H1 (cell line): ENCODE measurements at regions not wholly inside any gene's neighbourhood (a gene's known extent, or its start where the extent isn't known, plus 50 kb on each side); places are given as distances from the start of the nearest gene placed in this dataset.

Source experiments
- CREB1 ChIP-seq: IDR thresholded peaks from 2 replicates; pipeline ENCODE4 v1.6.1; 2012; ENCODE audit warnings: inconsistent platforms
- GABPA ChIP-seq: IDR thresholded peaks from 2 replicates; pipeline ENCODE4 v1.6.1; 2011; ENCODE audit warnings: mild to moderate bottlenecking, low read length, moderate library complexity, borderline replicate concordance; ENCODE audit not compliant: insufficient read depth
- POLR2A ChIP-seq, 2 experiments: IDR thresholded peaks; 1 replicate in 1 of 2; 2 replicates in 1 of 2; pipeline ENCODE4 v1.6.1; 2011; ENCODE audit warnings: low read depth in 2 of 2, low read length in 2 of 2, mild to moderate bottlenecking in 2 of 2; ENCODE audit errors: control extremely low read depth in 1 of 2
- POLR2AphosphoS5 ChIP-seq: IDR thresholded peaks from 2 replicates; pipeline ENCODE4 v1.6.1; 2011; ENCODE audit warnings: low read depth, low read length
- SIN3A ChIP-seq, 2 experiments: IDR thresholded peaks in 1 of 2; conservative IDR thresholded peaks in 1 of 2; 2 replicates each; pipeline ENCODE4 v1.6.1; 2011 to 2012; ENCODE audit warnings: low read length in 2 of 2, improper control_type of control experiment in 1 of 2, low read depth in 1 of 2, mild to moderate bottlenecking in 1 of 2
- SIX5 ChIP-seq: IDR thresholded peaks from 2 replicates; pipeline ENCODE4 v1.6.1; 2011; ENCODE audit warnings: mild to moderate bottlenecking, low read depth, low read length
- ZNF274 ChIP-seq: IDR thresholded peaks from 2 replicates; pipeline ENCODE4 v1.7.0; 2012; ENCODE audit warnings: low read length, borderline replicate concordance; ENCODE audit errors: extremely low read depth
- TF ChIP-seq, protein P1 (sequence below), 3 experiments: IDR thresholded peaks; 1 replicate in 2 of 3; 2 replicates in 1 of 3; pipeline versions ENCODE4 v1.5.1 to v1.6.1; 2011; ENCODE audit warnings: low read length in 3 of 3, mild to moderate bottlenecking in 3 of 3, inconsistent platforms in 2 of 3, low read depth in 1 of 3, moderate library complexity in 1 of 3; ENCODE audit not compliant: insufficient read depth in 1 of 3; ENCODE audit errors: control extremely low read depth in 1 of 3
- TF ChIP-seq, protein P2 (sequence below): IDR thresholded peaks from 2 replicates; pipeline ENCODE4 v1.6.1; 2012; ENCODE audit warnings: inconsistent platforms

DNA sequence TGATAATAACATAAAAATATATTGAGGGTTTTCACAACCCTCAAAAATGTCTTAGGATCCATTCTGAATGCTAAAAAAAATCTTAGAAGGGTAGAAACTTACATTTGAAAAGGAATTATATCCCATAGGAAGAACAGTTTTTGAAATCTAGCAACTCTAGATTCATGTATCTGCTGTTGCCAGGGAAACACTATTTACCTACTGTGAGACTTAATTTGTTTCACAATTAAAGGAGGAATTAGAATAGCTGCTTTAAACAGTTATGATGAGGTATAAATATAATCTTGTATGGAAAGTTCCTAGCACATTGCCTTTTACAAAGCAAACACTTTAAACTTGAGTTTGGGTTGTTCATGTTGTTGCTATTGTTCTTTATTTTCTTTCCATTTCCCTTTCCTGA lies 988.2 kb downstream of the SUCLG1 start:
- no peak for TF ChIP-seq CREB1
- no peak for TF ChIP-seq POLR2AphosphoS5
- no peak for TF ChIP-seq POLR2A (IDR thresholded peaks at IDR 0.05; ENCODE audit: control extremely low read depth in 1 of 2, low read depth in 2 of 2, low read length in 2 of 2)
- TF ChIP-seq, protein P1, sequence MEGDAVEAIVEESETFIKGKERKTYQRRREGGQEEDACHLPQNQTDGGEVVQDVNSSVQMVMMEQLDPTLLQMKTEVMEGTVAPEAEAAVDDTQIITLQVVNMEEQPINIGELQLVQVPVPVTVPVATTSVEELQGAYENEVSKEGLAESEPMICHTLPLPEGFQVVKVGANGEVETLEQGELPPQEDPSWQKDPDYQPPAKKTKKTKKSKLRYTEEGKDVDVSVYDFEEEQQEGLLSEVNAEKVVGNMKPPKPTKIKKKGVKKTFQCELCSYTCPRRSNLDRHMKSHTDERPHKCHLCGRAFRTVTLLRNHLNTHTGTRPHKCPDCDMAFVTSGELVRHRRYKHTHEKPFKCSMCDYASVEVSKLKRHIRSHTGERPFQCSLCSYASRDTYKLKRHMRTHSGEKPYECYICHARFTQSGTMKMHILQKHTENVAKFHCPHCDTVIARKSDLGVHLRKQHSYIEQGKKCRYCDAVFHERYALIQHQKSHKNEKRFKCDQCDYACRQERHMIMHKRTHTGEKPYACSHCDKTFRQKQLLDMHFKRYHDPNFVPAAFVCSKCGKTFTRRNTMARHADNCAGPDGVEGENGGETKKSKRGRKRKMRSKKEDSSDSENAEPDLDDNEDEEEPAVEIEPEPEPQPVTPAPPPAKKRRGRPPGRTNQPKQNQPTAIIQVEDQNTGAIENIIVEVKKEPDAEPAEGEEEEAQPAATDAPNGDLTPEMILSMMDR (IDR thresholded peaks at IDR 0.05; ENCODE audit: control extremely low read depth in 1 of 3, insufficient read depth in 1 of 3, low read depth in 1 of 3, low read length in 3 of 3), result no peak
- TF ChIP-seq, protein P2, sequence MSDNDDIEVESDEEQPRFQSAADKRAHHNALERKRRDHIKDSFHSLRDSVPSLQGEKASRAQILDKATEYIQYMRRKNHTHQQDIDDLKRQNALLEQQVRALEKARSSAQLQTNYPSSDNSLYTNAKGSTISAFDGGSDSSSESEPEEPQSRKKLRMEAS, result no peak
- no peak for TF ChIP-seq SIN3A (conservative IDR thresholded peaks at IDR 0.05 in 1 of 2, IDR thresholded peaks at IDR 0.05 in 1 of 2; ENCODE audit: low read depth in 1 of 2, low read length in 2 of 2)
- no peak for TF ChIP-seq GABPA
- no peak for TF ChIP-seq ZNF274
- no peak for TF ChIP-seq SIX5
